GM21367 (cell line): ENCODE measurements at regions not wholly inside any gene's neighbourhood (a gene's known extent, or its start where the extent isn't known, plus 50 kb on each side); places are given as distances from the start of the nearest gene placed in this dataset.

Experiments
- ATAC-seq: cut with Tn5 transposase; IDR thresholded peaks from one replicate; pipeline ENCODE4 v1.9.1; 2021; ENCODE audit not compliant: unreplicated experiment

GRCh38 chr5:109533751-109534272 lies 124.0 kb upstream of the PJA2 start:
- ATAC-seq = no peak

- ATAC-seq = no peak
Measured at GRCh38 chr5:109532773-109533364, 123.1 kb upstream of the PJA2 start.

GRCh38 chr5:109531262-109531661 lies 121.5 kb upstream of the PJA2 start:
- no peak for ATAC-seq

GRCh38 chr5:109529987-109530386 lies 120.2 kb upstream of the PJA2 start:
- ATAC-seq = no peak

- ATAC-seq = no peak
Measured at GRCh38 chr5:109529520-109529919, 119.7 kb upstream of the PJA2 start.

DNA sequence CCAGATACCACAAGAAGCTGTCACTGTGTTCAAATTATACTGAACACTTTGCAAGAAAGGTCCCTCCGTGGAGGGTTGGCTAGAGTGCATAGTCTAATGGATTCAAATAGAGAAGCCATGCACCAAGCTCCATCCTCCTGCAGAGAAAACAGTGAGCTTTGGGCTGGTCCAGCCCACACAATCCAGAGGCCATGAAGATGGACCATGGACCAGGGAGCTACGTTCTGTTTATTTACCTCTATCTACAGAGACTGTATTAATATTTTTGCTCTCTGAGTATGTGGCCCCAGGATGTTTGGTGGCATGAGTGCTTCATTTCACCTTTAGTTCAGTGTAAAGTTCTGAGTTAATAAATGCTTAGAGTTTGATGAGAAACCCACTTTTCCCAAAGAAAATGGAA lies 114.8 kb upstream of the PJA2 start:
- no peak for ATAC-seq

- ATAC-seq = no peak
Measured at GRCh38 chr5:109524026-109524425, 114.3 kb upstream of the PJA2 start.

DNA sequence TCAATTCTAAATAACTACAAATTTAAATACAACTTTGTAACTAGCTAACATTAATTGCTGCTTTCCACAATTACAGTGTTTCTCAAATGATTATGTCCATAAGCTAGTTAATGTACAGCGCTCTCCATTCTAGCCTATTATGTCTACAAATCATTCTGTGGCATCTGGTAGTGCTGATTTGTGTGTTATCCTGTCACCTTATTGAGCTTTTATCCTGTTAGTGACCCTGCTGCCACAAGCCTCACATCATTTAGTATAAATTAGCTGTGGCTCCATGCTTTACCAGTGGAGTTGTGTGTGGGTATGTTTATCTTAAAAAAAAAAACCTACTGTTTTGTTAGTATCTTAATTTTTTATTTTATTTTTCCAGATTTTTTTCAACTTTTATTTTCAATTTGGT lies 112.6 kb upstream of the PJA2 start:
- no peak for ATAC-seq

DNA sequence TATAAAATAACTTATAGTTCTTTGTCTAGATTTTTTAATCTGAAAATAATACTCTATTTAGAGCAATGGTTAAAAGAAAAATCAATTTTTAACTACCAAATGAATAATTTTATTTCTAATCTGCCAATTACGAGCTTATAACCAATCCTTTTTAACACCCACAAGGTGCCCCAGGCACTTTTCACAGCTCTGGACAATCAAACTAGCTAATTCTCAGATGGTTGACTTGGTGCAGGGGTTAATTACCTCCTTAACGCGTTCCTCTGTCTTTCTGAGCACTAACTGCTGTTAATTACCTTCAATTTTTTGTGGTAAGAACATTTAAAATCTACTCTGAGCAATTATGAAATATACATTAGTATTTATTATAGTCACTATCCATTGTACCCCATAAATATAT lies 109.6 kb upstream of the PJA2 start:
- ATAC-seq = no peak

DNA sequence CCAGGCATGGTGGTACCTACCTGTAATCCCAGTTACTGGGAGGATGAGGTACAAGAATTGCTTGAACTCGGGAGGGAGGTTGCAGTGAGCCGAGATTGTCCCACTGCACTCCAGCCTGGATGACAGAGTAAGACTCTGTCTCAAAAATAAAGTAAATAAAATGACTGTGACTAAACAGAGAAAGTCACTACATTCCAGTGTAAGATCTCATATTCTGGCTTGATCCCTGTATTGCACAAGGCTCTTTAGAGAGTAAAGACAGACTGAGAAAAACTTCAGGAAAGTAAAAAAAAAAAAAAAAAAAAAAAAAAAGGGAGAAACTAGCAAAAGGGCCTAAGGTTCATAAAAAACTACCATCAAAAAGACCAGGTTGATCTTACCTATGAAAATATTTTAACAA lies 106.6 kb upstream of the PJA2 start:
- ATAC-seq = no peak

GRCh38 chr5:109511980-109512734 lies 102.4 kb upstream of the PJA2 start:
- ATAC-seq = no peak

DNA sequence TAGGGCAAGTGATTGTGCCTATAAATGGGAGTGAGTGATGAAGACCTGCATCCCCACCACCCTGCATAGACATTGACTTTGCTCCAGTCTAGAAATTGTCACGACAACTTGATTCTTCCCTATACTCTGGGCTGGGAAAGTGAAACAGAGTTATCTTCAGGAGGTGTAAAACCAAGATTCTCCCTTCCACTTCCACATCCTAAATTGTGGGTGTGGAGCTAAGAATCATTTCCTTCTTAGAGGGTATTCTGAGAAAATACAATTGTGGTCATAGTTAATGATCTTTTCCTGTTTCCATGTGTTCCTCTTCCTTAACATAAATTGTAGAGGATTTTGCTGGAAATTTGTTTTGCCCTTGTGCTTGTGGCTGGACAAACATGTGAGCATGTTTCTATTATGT lies 96.8 kb upstream of the PJA2 start:
- ATAC-seq = no peak

GRCh38 chr5:109496112-109496511 lies 86.3 kb upstream of the PJA2 start:
- no peak for ATAC-seq

DNA sequence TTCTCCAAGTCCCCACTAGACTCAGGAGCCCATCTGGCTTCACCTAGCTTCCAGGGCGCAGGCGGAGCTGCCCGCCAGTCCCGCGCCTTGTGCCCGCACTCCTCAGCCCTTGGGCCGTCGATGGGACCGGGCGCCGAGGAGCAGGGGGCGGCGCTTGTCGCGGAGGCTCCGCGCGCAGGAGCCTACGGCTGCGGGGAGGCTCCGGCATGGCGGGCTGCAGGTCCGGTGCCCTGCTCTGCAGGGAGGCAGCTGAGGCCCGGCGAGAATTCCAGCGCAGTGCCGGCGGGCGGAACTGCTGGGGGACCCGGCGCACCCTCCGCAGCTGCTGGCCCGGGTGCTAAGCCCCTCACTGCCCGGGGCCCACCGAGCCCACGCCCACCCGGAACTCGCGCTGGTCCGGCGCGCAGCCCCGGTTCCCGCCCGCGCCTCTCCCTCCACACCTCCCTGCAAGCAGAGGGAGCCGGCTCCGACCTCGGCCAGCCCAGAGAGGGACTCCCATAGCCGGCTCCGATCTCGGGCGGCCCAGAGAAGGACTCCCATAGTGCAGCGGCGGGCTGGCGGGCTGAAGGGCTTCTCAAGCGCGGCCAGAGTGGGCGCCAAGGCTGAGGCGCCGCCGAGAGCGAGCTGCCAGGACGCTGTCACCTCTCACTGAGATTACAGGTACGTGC lies 78.1 kb upstream of the PJA2 start:
- no peak for ATAC-seq

GRCh38 chr5:109486200-109486804 lies 76.5 kb upstream of the PJA2 start:
- no peak for ATAC-seq

- no peak for ATAC-seq
Measured at GRCh38 chr5:109485030-109485429, 75.3 kb upstream of the PJA2 start.

DNA sequence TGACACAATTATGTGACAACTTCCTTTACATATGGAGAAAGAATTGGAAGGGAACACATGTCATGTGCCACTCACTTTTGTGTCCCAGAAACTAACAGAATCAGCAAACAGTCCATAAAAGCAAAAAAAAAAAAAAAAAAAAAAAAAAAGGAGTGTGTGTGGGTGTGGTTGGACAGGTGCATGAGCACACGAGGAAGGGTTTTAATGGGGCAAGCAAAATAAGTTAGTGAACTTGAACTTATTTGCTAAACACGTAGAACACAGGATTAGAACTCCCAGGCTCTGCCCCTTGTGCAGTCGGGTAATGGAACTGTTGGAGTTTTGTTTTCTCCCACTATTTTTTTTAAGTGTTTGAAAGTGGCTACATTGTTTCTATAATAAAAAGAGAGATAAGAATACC lies 74.8 kb upstream of the PJA2 start:
- ATAC-seq = no peak

GRCh38 chr5:109483395-109483971 lies 73.7 kb upstream of the PJA2 start:
- ATAC-seq = no peak

- no peak for ATAC-seq
Measured at GRCh38 chr5:109482748-109483147, 73.0 kb upstream of the PJA2 start.

GRCh38 chr5:109479260-109479860 lies 69.6 kb upstream of the PJA2 start:
- ATAC-seq = no peak

- ATAC-seq = no peak
Measured at GRCh38 chr5:109478830-109479229, 69.1 kb upstream of the PJA2 start.
